HepG2 (cell line): ENCODE measurements at regions not wholly inside any gene's neighbourhood (a gene's known extent, or its start where the extent isn't known, plus 50 kb on each side); places are given as distances from the start of the nearest gene placed in this dataset.

Experiments used
- ATAC-seq: fragments of 200-7000 bp; cut with Tn5 transposase; 3 replicates; pipeline ENCODE4 v1.9.1; 2020; ENCODE audit warnings: mild to moderate bottlenecking, moderate library complexity
- BruUV-seq: library from RNA; stranded (reverse); fragments of 400-500 nt; replicated peaks from 2 replicates; lab custom pipeline; 2021; lab: Mats Ljungman, UMichigan
- CTCF ChIA-PET: fragments of 300-600 bp; formaldehyde crosslinking; extraction: SDS; loops from one replicate; lab custom pipeline; 2021; ENCODE audit warnings: low total read pairs, inconsistent platforms, low intra/inter-chr PET ratio; lab: Yijun Ruan, JAX
- POLR2A ChIA-PET: fragments of 350-600 bp; sonication (Branson Sonifier 250); formaldehyde crosslinking; loops from one replicate; lab custom pipeline; 2020; ENCODE audit warnings: antibody characterized with exemption, inconsistent platforms; lab: Yijun Ruan, JAX
- DNase-seq: peaks from one replicate; pipeline ENCODE4 v3.0.0-alpha.2; 2015; ENCODE audit warnings: low spot score
- FAIRE-seq: peaks from 3 replicates; lab custom pipeline; 2011; peaks lifted over from hg19 to GRCh38; lab: Jason Lieb, UNC
- H2AFZ ChIP-seq: one replicate; pipeline ENCODE4 v1.6.1; 2011; ENCODE audit warnings: low read length, inconsistent platforms
- H3K27ac ChIP-seq: fragments of 300-600 bp; 3 replicates; pipeline ENCODE4 v1.8.0; 2011; ENCODE audit warnings: mixed run types, mild to moderate bottlenecking, mixed read lengths, low read length, inconsistent platforms; ENCODE audit not compliant: insufficient read depth; ENCODE audit errors: extremely low read length
- H3K27me3 ChIP-seq, 2 experiments: fragments of 200-600 bp in 1 of 2; 2 replicates in 1 of 2; 3 replicates in 1 of 2; pipeline versions ENCODE4 v1.6.0 to v1.8.0; 2011; ENCODE audit warnings: low read length in 2 of 2, mild to moderate bottlenecking in 2 of 2, moderate library complexity in 2 of 2, inconsistent platforms in 1 of 2; ENCODE audit not compliant: insufficient read depth in 2 of 2, control insufficient read depth in 1 of 2
- H3K36me3 ChIP-seq, 2 experiments: fragments of 200-600 bp in 1 of 2; replicated peaks in 1 of 2; 2 replicates in 1 of 2; 3 replicates in 1 of 2; pipeline versions ENCODE4 v1.5.1 to v1.8.0; 2011; ENCODE audit warnings: low read length in 2 of 2, inconsistent platforms in 1 of 2; ENCODE audit not compliant: insufficient read depth in 2 of 2, control insufficient read depth in 1 of 2
- H3K4me1 ChIP-seq: 2 replicates; pipeline ENCODE4 v1.5.1; 2012; ENCODE audit warnings: low read length, inconsistent platforms; ENCODE audit not compliant: insufficient read depth
- H3K4me2 ChIP-seq: 2 replicates; pipeline ENCODE4 v1.6.0; 2011; ENCODE audit warnings: low read depth, low read length, inconsistent platforms
- H3K4me3 ChIP-seq, 3 experiments: fragments of 200-600 bp in 1 of 3; sonication (generic), shearing (Covaris generic) in 1 of 3; replicated peaks in 1 of 3; 2 replicates each; pipeline ENCODE4 v1.5.1; 2011 to 2016; ENCODE audit warnings: low read length in 3 of 3, inconsistent platforms in 2 of 3, low read depth in 2 of 3, mild to moderate bottlenecking in 2 of 3, control low read depth in 1 of 3, mixed read lengths in 1 of 3; ENCODE audit not compliant: insufficient read depth in 1 of 3
- H3K79me2 ChIP-seq: one replicate; pipeline ENCODE4 v1.6.1; 2011; ENCODE audit warnings: low read length, inconsistent platforms; ENCODE audit not compliant: insufficient read depth
- H3K9ac ChIP-seq: 2 replicates; pipeline ENCODE4 v1.6.0; 2011; ENCODE audit warnings: mild to moderate bottlenecking, low read depth, low read length, inconsistent platforms; ENCODE audit not compliant: insufficient read depth
- H3K9me3 ChIP-seq: 2 replicates; pipeline ENCODE4 v1.5.1; 2012; ENCODE audit warnings: mild to moderate bottlenecking, low read length
- H4K20me1 ChIP-seq: 2 replicates; pipeline ENCODE4 v1.6.0; 2011; ENCODE audit warnings: inconsistent platforms, mild to moderate bottlenecking, low read length, moderate library complexity; ENCODE audit not compliant: insufficient read depth
- CREB1 ChIP-seq, 2 experiments: fragments of 450-650 bp in 1 of 2; IDR thresholded peaks; 2 replicates each; pipeline ENCODE4 v1.6.1; 2016 to 2017; ENCODE audit warnings: control low read depth in 1 of 2, mild to moderate bottlenecking in 1 of 2, missing compliant biosample characterization in 1 of 2, missing genetic modification characterization in 1 of 2
- FOXK1 ChIP-seq: sonication (generic); formaldehyde crosslinking; IDR thresholded peaks from 2 replicates; pipeline ENCODE4 v1.4.0; 2020; ENCODE audit warnings: low read depth, missing genetic modification reagents, borderline replicate concordance
- GZF1 ChIP-seq: sonication (generic); formaldehyde crosslinking; IDR thresholded peaks from 2 replicates; pipeline ENCODE4 v1.5.1; 2020; ENCODE audit warnings: mild to moderate bottlenecking, missing genetic modification reagents
- KDM3A ChIP-seq: IDR thresholded peaks from 2 replicates; pipeline ENCODE4 v1.6.1; 2018; ENCODE audit warnings: low read depth, missing compliant biosample characterization
- MEIS2 ChIP-seq: sonication (generic); formaldehyde crosslinking; IDR thresholded peaks from 2 replicates; pipeline ENCODE4 v1.9.0; 2021; ENCODE audit warnings: mild to moderate bottlenecking, missing genetic modification reagents
- MXI1 ChIP-seq: IDR thresholded peaks from 3 replicates; pipeline ENCODE4 v1.6.1; 2012; ENCODE audit warnings: low read depth, low read length, inconsistent platforms, borderline replicate concordance
- MYNN ChIP-seq: sonication (generic); formaldehyde crosslinking; IDR thresholded peaks from 2 replicates; pipeline ENCODE4 v1.4.0; 2020; ENCODE audit warnings: mild to moderate bottlenecking, low read depth, missing genetic modification reagents
- NBN ChIP-seq: fragments of 450-650 bp; conservative IDR thresholded peaks from 2 replicates; pipeline ENCODE4 v1.6.1; 2017
- NCOA1 ChIP-seq: sonication (generic); formaldehyde crosslinking; IDR thresholded peaks from 2 replicates; pipeline ENCODE4 v1.9.0; 2021; ENCODE audit warnings: missing genetic modification reagents
- NFYC ChIP-seq: IDR thresholded peaks from 2 replicates; pipeline ENCODE4 v1.6.1; 2016; ENCODE audit warnings: missing genetic modification reagents, missing compliant biosample characterization
- NR2C2 ChIP-seq: sonication (generic); formaldehyde crosslinking; IDR thresholded peaks from 2 replicates; pipeline ENCODE4 v1.4.0; 2020; ENCODE audit warnings: missing genetic modification reagents, mild to moderate bottlenecking, moderate library complexity, borderline replicate concordance
- SSRP1 ChIP-seq: IDR thresholded peaks from 2 replicates; pipeline ENCODE4 v1.6.1; 2016; ENCODE audit warnings: control low read depth
- TCF7 ChIP-seq: sonication (generic); IDR thresholded peaks from 2 replicates; pipeline ENCODE4 v1.6.1; 2016; ENCODE audit warnings: antibody characterized with exemption, low read depth
- ZBTB38 ChIP-seq: sonication (generic); formaldehyde crosslinking; IDR thresholded peaks from 2 replicates; pipeline ENCODE4 v1.5.1; 2020; ENCODE audit warnings: mild to moderate bottlenecking, missing genetic modification reagents
- ZKSCAN1 ChIP-seq: fragments of 150-350 bp; IDR thresholded peaks from 2 replicates; pipeline ENCODE4 v1.6.1; 2014; ENCODE audit warnings: low read length
- ZMAT5 ChIP-seq: sonication (generic); formaldehyde crosslinking; IDR thresholded peaks from 2 replicates; pipeline ENCODE4 v1.5.0; 2020; ENCODE audit warnings: mild to moderate bottlenecking, low read depth, missing genetic modification reagents, borderline replicate concordance
- ZNF143 ChIP-seq: sonication (generic); formaldehyde crosslinking; IDR thresholded peaks from 2 replicates; pipeline ENCODE4 v1.4.0; 2020; ENCODE audit warnings: missing genetic modification reagents
- ZNF232 ChIP-seq: sonication (generic); formaldehyde crosslinking; IDR thresholded peaks from 2 replicates; pipeline ENCODE4 v1.4.0; 2020; ENCODE audit warnings: missing genetic modification reagents, borderline replicate concordance
- ZNF335 ChIP-seq: sonication (generic); formaldehyde crosslinking; IDR thresholded peaks from 2 replicates; pipeline ENCODE4 v1.4.0; 2020; ENCODE audit warnings: missing genetic modification reagents
- ZNF354B ChIP-seq: sonication (generic); formaldehyde crosslinking; IDR thresholded peaks from 2 replicates; pipeline ENCODE4 v1.8.0; 2022; ENCODE audit warnings: mild to moderate bottlenecking, missing genetic modification reagents
- ZNF484 ChIP-seq: sonication (generic); formaldehyde crosslinking; IDR thresholded peaks from 2 replicates; pipeline ENCODE4 v1.5.1; 2020; ENCODE audit warnings: mild to moderate bottlenecking, low read depth, missing genetic modification reagents, borderline replicate concordance
- ZNF788 ChIP-seq: sonication (generic); formaldehyde crosslinking; IDR thresholded peaks from 2 replicates; pipeline ENCODE4 v1.5.0; 2020; ENCODE audit warnings: mild to moderate bottlenecking, missing genetic modification reagents, borderline replicate concordance
- ZSCAN9 ChIP-seq: IDR thresholded peaks from 2 replicates; pipeline ENCODE4 v1.6.1; 2016; ENCODE audit warnings: borderline replicate concordance
- WGBS: methylation state at CpG from one replicate; pipeline ENCODE4 v1.1.6; 2017; ENCODE audit warnings: low lambda C conversion rate; 5-methylcytosine and 5-hydroxymethylcytosine counted together
- in situ Hi-C: cut with HindIII; loops from 2 replicates; pipeline ENCODE4 v1.10.0; 2017; ENCODE audit warnings: low pct_unique_long_range_greater_than_20kb; ENCODE audit not compliant: extremely low pct_ligation_motif_present
- intact Hi-C: fragments of 100-400 bp; cut with micrococcal nuclease; formaldehyde crosslinking; loops from one replicate; pipeline ENCODE4 v1.10.0; 2022; ENCODE audit not compliant: unreplicated experiment
- TF ChIP-seq, protein P1 (sequence below): sonication (generic); formaldehyde crosslinking; conservative IDR thresholded peaks from 2 replicates; pipeline ENCODE4 v1.5.0; 2020; ENCODE audit warnings: missing genetic modification reagents
- TF ChIP-seq, protein P2 (sequence below): sonication (generic); formaldehyde crosslinking; IDR thresholded peaks from 2 replicates; pipeline ENCODE4; 2020; ENCODE audit warnings: missing genetic modification reagents, mild to moderate bottlenecking, borderline replicate concordance

- CTCF ChIA-PET: no interaction called here
- H3K4me3 ChIP-seq: no peak overlapping the region
- ATAC-seq: no peak
- intact Hi-C loops (no loop called here), in situ Hi-C loops (no loop called here)
- H3K4me2 ChIP-seq: no peak overlapping the region
- FAIRE-seq: peak; percentile 15
- whole genome bisulfite sequencing: 0% methylated on average over 2 of the region's 2 CpGs
- POLR2A ChIA-PET: no interaction called here
- no TSS peak for BruUV-seq
- no peak overlapping the region for H2AFZ ChIP-seq
- no peaks in the 10 kb centered on the region for H3K27me3 ChIP-seq
- no peaks in the 10 kb centered on the region for H4K20me1 ChIP-seq
- peaks cover 8% of the 10 kb centered on the region; the same call in 1 of the 2 replicates for H3K9me3 ChIP-seq
- no peak overlapping the region for H3K27ac ChIP-seq
- H3K9ac ChIP-seq: no peak overlapping the region
- H3K79me2 ChIP-seq: no peaks in the 10 kb centered on the region
- H3K4me1 ChIP-seq: no peaks in the 10 kb centered on the region
- DNase-seq: no peak
- no peaks in the 10 kb centered on the region for H3K36me3 ChIP-seq
- TF ChIP-seq ZNF143 (CRISPR knock-in tag) (peak; percentile 57), MYNN (CRISPR knock-in tag) (no peak), ZKSCAN1 (no peak), ZNF232 (no peak), ZNF354B (CRISPR knock-in tag) (no peak), FOXK1 (CRISPR knock-in tag) (no peak), KDM3A (CRISPR knock-in tag) (no peak), ZMAT5 (CRISPR knock-in tag) (no peak), ZSCAN9 (CRISPR knock-in tag) (no peak), NR2C2 (CRISPR knock-in tag) (0 out of 2 replicates have a peak, but pooled peaks have one; percentile 21), ZNF788 (CRISPR knock-in tag) (no peak), SSRP1 (CRISPR knock-in tag) (no peak), NCOA1 (CRISPR knock-in tag) (no peak), MEIS2 (no peak), TCF7 (no peak), NFYC (peak; percentile 38; the same call in 1 of the 2 replicates), ZNF335 (CRISPR knock-in tag) (no peak), MXI1 (no peak), GZF1 (CRISPR knock-in tag) (no peak), NBN (no peak), ZNF484 (CRISPR knock-in tag) (no peak), CREB1 (IDR thresholded peaks at IDR 0.05) (no peak), CREB1 (CRISPR knock-in tag; IDR thresholded peaks at IDR 0.05) (peak; percentile 25; the same call in 1 of the 2 replicates), ZBTB38 (CRISPR knock-in tag) (no peak)
- TF ChIP-seq, protein P1, sequence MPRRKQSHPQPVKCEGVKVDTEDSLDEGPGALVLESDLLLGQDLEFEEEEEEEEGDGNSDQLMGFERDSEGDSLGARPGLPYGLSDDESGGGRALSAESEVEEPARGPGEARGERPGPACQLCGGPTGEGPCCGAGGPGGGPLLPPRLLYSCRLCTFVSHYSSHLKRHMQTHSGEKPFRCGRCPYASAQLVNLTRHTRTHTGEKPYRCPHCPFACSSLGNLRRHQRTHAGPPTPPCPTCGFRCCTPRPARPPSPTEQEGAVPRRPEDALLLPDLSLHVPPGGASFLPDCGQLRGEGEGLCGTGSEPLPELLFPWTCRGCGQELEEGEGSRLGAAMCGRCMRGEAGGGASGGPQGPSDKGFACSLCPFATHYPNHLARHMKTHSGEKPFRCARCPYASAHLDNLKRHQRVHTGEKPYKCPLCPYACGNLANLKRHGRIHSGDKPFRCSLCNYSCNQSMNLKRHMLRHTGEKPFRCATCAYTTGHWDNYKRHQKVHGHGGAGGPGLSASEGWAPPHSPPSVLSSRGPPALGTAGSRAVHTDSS (CRISPR knock-in tag): no peak
- TF ChIP-seq, protein P2, sequence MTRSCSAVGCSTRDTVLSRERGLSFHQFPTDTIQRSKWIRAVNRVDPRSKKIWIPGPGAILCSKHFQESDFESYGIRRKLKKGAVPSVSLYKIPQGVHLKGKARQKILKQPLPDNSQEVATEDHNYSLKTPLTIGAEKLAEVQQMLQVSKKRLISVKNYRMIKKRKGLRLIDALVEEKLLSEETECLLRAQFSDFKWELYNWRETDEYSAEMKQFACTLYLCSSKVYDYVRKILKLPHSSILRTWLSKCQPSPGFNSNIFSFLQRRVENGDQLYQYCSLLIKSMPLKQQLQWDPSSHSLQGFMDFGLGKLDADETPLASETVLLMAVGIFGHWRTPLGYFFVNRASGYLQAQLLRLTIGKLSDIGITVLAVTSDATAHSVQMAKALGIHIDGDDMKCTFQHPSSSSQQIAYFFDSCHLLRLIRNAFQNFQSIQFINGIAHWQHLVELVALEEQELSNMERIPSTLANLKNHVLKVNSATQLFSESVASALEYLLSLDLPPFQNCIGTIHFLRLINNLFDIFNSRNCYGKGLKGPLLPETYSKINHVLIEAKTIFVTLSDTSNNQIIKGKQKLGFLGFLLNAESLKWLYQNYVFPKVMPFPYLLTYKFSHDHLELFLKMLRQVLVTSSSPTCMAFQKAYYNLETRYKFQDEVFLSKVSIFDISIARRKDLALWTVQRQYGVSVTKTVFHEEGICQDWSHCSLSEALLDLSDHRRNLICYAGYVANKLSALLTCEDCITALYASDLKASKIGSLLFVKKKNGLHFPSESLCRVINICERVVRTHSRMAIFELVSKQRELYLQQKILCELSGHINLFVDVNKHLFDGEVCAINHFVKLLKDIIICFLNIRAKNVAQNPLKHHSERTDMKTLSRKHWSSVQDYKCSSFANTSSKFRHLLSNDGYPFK (CRISPR knock-in tag): no peak
Observed at GRCh38 chr16:86261379-86261778, 248.9 kb upstream of the FOXF1 start.
